HFFc6 (cell line): ENCODE measurements at regions not wholly inside any gene's neighbourhood (a gene's known extent, or its start where the extent isn't known, plus 50 kb on each side); places are given as distances from the start of the nearest gene placed in this dataset.
"Not testable (repeated sequence)": the region's sequence is repeated elsewhere in the genome, so short reads cannot be mapped to it uniquely, and the experiment has no call there.

Experiments used
- DNase-seq: peaks from one replicate; pipeline ENCODE4 v3.0.0-alpha.2; 2018
- H3K27ac Mint-ChIP-seq: 2 replicates; pipeline ENCODE4 v1.8.0; 2020; ENCODE audit warnings: mild to moderate bottlenecking, mixed read lengths
- H3K27me3 Mint-ChIP-seq: 2 replicates; pipeline ENCODE4 v1.8.0; 2021; ENCODE audit warnings: mild to moderate bottlenecking, moderate library complexity, mixed read lengths; ENCODE audit not compliant: insufficient read depth
- H3K36me3 Mint-ChIP-seq: 2 replicates; pipeline ENCODE4 v1.8.0; 2021; ENCODE audit warnings: low read depth, mixed read lengths
- H3K4me1 Mint-ChIP-seq: 2 replicates; pipeline ENCODE4 v1.8.0; 2020; ENCODE audit warnings: low read depth, mixed read lengths
- H3K4me3 Mint-ChIP-seq: 2 replicates; pipeline ENCODE4 v1.8.0; 2020; ENCODE audit warnings: mild to moderate bottlenecking, moderate library complexity, mixed read lengths
- H3K9me3 Mint-ChIP-seq: 2 replicates; pipeline ENCODE4 v1.8.0; 2020; ENCODE audit warnings: mild to moderate bottlenecking, mixed read lengths
- CTCF ChIP-seq: fragments of 200-600 bp; sonication (generic); IDR thresholded peaks from 2 replicates; pipeline ENCODE4 v1.5.0; 2021; ENCODE audit warnings: antibody characterized with exemption, mild to moderate bottlenecking

GRCh38 chr5:6106756-6107155 lies 271.6 kb downstream of the MED10 start:
- no peak for DNase-seq
- no peak for TF ChIP-seq CTCF
- no peaks in the 10 kb centered on the region for H3K36me3 Mint-ChIP-seq

GRCh38 chr5:6105320-6105719 lies 273.0 kb downstream of the MED10 start:
- no peak for TF ChIP-seq CTCF
- no peaks in the 10 kb centered on the region for H3K4me1 Mint-ChIP-seq
- H3K36me3 Mint-ChIP-seq, result no peaks in the 10 kb centered on the region
- no peak overlapping the region for H3K4me3 Mint-ChIP-seq
- DNase-seq, result no peak
- no peaks in the 10 kb centered on the region; the same call in 1 of the 2 replicates for H3K27me3 Mint-ChIP-seq
- H3K9me3 Mint-ChIP-seq, result peaks cover 29% of the 10 kb centered on the region
- no peak overlapping the region for H3K27ac Mint-ChIP-seq

More at GRCh38 chr5:6106756-6107155, 271.6 kb downstream of the MED10 start:
- peaks cover 32% of the 10 kb centered on the region for H3K9me3 Mint-ChIP-seq
- no peak overlapping the region for H3K4me3 Mint-ChIP-seq
- no peaks in the 10 kb centered on the region for H3K4me1 Mint-ChIP-seq
- H3K27me3 Mint-ChIP-seq, result peaks cover 2% of the 10 kb centered on the region
- no peak overlapping the region for H3K27ac Mint-ChIP-seq

GRCh38 chr5:6096101-6096500 lies 282.2 kb downstream of the MED10 start:
- H3K27me3 Mint-ChIP-seq, result no peaks in the 10 kb centered on the region; the same call in 1 of the 2 replicates
- no peak for DNase-seq
- no peak overlapping the region for H3K27ac Mint-ChIP-seq
- no peaks in the 10 kb centered on the region for H3K4me1 Mint-ChIP-seq
- no peak for TF ChIP-seq CTCF
- no peaks in the 10 kb centered on the region for H3K36me3 Mint-ChIP-seq
- peaks cover 37% of the 10 kb centered on the region for H3K9me3 Mint-ChIP-seq
- H3K4me3 Mint-ChIP-seq, result no peak overlapping the region

GRCh38 chr5:6094180-6094579 lies 284.2 kb downstream of the MED10 start:
- not testable (repeated sequence) for H3K4me3 Mint-ChIP-seq, H3K36me3 Mint-ChIP-seq, H3K4me1 Mint-ChIP-seq, H3K27me3 Mint-ChIP-seq, H3K27ac Mint-ChIP-seq, DNase-seq
- peaks cover 44% of the 10 kb centered on the region for H3K9me3 Mint-ChIP-seq

GRCh38 chr5:6090838-6091237 lies 287.5 kb downstream of the MED10 start:
- no peak for DNase-seq
- Mint-ChIP-seq H3K27ac (no peak overlapping the region), H3K9me3 (peaks cover 63% of the 10 kb centered on the region), H3K27me3 (no peaks in the 10 kb centered on the region), H3K36me3 (no peaks in the 10 kb centered on the region), H3K4me3 (no peak overlapping the region), H3K4me1 (no peaks in the 10 kb centered on the region)
- TF ChIP-seq CTCF, result no peak

GRCh38 chr5:6090079-6090654 lies 288.2 kb downstream of the MED10 start:
- H3K36me3 Mint-ChIP-seq, result no peaks in the 10 kb centered on the region
- DNase-seq, result no peak
- H3K27ac Mint-ChIP-seq, result no peak overlapping the region
- no peaks in the 10 kb centered on the region for H3K4me1 Mint-ChIP-seq
- no peaks in the 10 kb centered on the region for H3K27me3 Mint-ChIP-seq
- TF ChIP-seq CTCF, result no peak
- H3K9me3 Mint-ChIP-seq, result peaks cover 61% of the 10 kb centered on the region
- H3K4me3 Mint-ChIP-seq, result no peak overlapping the region
